ENCODE measurements at regions not wholly inside any gene's neighbourhood (a gene's known extent, or its start where the extent isn't known, plus 50 kb on each side); places are given as distances from the start of the nearest gene placed in this dataset.

DNA sequence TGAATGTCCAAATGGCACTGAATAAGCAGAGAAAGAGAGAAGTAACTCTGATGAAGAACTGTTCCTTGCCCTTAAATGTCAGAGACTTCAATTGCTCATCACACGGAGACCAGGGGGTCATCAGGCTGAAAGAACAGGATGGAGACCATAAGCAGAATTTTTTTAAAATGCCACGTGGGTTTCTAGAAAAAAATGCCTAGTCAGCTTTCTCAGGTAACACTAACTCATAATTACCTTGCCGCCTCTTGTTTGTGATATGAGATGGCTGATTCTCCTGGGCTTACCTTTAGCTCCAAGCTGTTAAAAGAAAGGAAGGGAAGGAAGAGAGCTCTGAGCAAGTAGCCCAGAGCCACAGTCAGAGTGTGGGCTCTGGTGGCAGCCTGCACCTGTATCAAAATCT, 372.0 kb downstream of the GPAM start:
- Histone ChIP-seq H2BK5ac (ENCODE audit: low read depth, low read length, poor library complexity, severe bottlenecking) (no peak overlapping the region), H3K4me3 (ENCODE audit: insufficient read depth, low read depth, low read length) (no peak overlapping the region), H3K79me1 (ENCODE audit: low read depth in 1 of 2, low read length in 2 of 2) (no peaks in the 10 kb centered on the region), H3K18ac (ENCODE audit: low read depth, low read length) (no peak overlapping the region), H2AFZ (replicated peaks; ENCODE audit: low read length, poor library complexity) (no peak overlapping the region), H4K20me1 (ENCODE audit: insufficient read depth, low read length) (no peaks in the 10 kb centered on the region), H3K56ac (ENCODE audit: extremely low read depth, insufficient read depth, low read length) (no peak overlapping the region), H3K27me3 (ENCODE audit: control insufficient read depth, insufficient read depth, low read length) (no peaks in the 10 kb centered on the region), H3K9me3 (ENCODE audit: control insufficient read depth, insufficient read depth, low read length) (peaks cover 8% of the 10 kb centered on the region), H3K23ac (ENCODE audit: low read depth, low read length) (no peak overlapping the region), H3K36me3 (ENCODE audit: control insufficient read depth, insufficient read depth, low read length) (no peaks in the 10 kb centered on the region), H4K5ac (ENCODE audit: low read depth, low read length) (no peak overlapping the region), H2BK120ac (ENCODE audit: low read depth, low read length) (no peak overlapping the region), H2AK5ac (ENCODE audit: low read depth, low read length) (no peak overlapping the region), H3K4ac (ENCODE audit: low read depth, low read length) (no peak overlapping the region), H3K4me1 (ENCODE audit: control insufficient read depth, insufficient read depth, low read length) (no peaks in the 10 kb centered on the region), H2AK9ac (replicated peaks; ENCODE audit: low read depth, low read length, poor library complexity) (no peak overlapping the region), H3K9ac (ENCODE audit: low read depth, low read length) (no peak overlapping the region), H4K91ac (ENCODE audit: insufficient read depth, low read depth, low read length) (no peak overlapping the region), H2BK20ac (ENCODE audit: low read depth, low read length) (no peak overlapping the region), H3K4me2 (ENCODE audit: low read depth, low read length) (no peak overlapping the region), H3K27ac (ENCODE audit: insufficient read depth, low read length) (no peak overlapping the region), H3K14ac (replicated peaks; ENCODE audit: low read depth, low read length) (no peak overlapping the region), H2BK15ac (ENCODE audit: low read depth, low read length) (no peak overlapping the region), H3K9me1 (ENCODE audit: insufficient read depth, low read length) (no peaks in the 10 kb centered on the region), H4K8ac (ENCODE audit: low read depth in 2 of 2, low read length in 2 of 2) (no peak overlapping the region)
- WGBS, 2 experiments (ENCODE audit: extremely low coverage in 2 of 2, insufficient read length in 1 of 2), result no CpG with 5 or more reads among the region's 3 CpGs
- TF ChIP-seq RCOR1 (IDR thresholded peaks at IDR 0.05; ENCODE audit: insufficient replicate concordance, low read length) (no peak), MAFK (IDR thresholded peaks at IDR 0.05; ENCODE audit: low read depth, low read length) (peak; percentile 91)
- POLR2A ChIA-PET (ENCODE audit: unreplicated experiment), result no interaction called here
- dilution Hi-C loops (cut with HindIII; ENCODE audit: low sequenced_read_pairs, unreplicated experiment) (no loop called here), intact Hi-C loops (cut with micrococcal nuclease) (no loop called here), in situ Hi-C loops (cut with MboI; ENCODE audit: low sequenced_read_pairs) (no loop called here)
- DNase-seq, result no peak
- no peak for ATAC-seq (ENCODE audit: low read depth)
- CTCF ChIA-PET, result no interaction called here
- no TSS peak for BruUV-seq (replicated peaks)
